Stomach smooth muscle (tissue), 2 donors: ENCODE measurements at regions not wholly inside any gene's neighbourhood (a gene's known extent, or its start where the extent isn't known, plus 50 kb on each side); places are given as distances from the start of the nearest gene placed in this dataset.

Experiments
- H3K27ac ChIP-seq: one replicate; pipeline ENCODE4 v1.7.0; 2013; ENCODE audit warnings: mild to moderate bottlenecking, low read length, inconsistent platforms
- H3K27me3 ChIP-seq, 2 donors: one replicate each; pipeline ENCODE4 v1.7.0; 2013; ENCODE audit warnings: low read length in 2 of 2; ENCODE audit not compliant: insufficient read depth in 2 of 2, control insufficient read depth in 1 of 2
- H3K36me3 ChIP-seq, 2 donors: one replicate each; pipeline ENCODE4 v1.7.0; 2013; ENCODE audit warnings: low read length in 2 of 2; ENCODE audit not compliant: control insufficient read depth in 2 of 2, insufficient read depth in 2 of 2
- H3K4me1 ChIP-seq: one replicate; pipeline ENCODE4 v1.7.0; 2013; ENCODE audit warnings: low read length; ENCODE audit not compliant: control insufficient read depth, insufficient read depth
- H3K4me3 ChIP-seq, 2 donors: one replicate each; pipeline ENCODE4 v1.7.0; 2013; ENCODE audit warnings: low read length in 2 of 2
- H3K9ac ChIP-seq, 2 donors: one replicate each; pipeline ENCODE4 v1.7.0; 2013; ENCODE audit warnings: low read length in 2 of 2, mild to moderate bottlenecking in 1 of 2
- H3K9me3 ChIP-seq, 2 donors: one replicate each; pipeline ENCODE4 v1.7.0; 2013; ENCODE audit warnings: low read length in 2 of 2; ENCODE audit not compliant: control insufficient read depth in 2 of 2
- donor health status: healthy.
- donor health status: Pancreatic carcinoma.

- no peaks in the 10 kb centered on the region for H3K36me3 ChIP-seq
- no peak overlapping the region for H3K9ac ChIP-seq
- no peaks in the 10 kb centered on the region for H3K9me3 ChIP-seq
- H3K27me3 ChIP-seq, result no peaks in the 10 kb centered on the region
- H3K4me1 ChIP-seq, result no peaks in the 10 kb centered on the region
- no peak overlapping the region for H3K4me3 ChIP-seq
- H3K27ac ChIP-seq, result no peak overlapping the region
Observed at GRCh38 chr14:55766071-55766470, 186.1 kb downstream of the KTN1 start.

- Histone ChIP-seq H3K9me3 (no peaks in the 10 kb centered on the region), H3K36me3 (no peaks in the 10 kb centered on the region), H3K27me3 (no peaks in the 10 kb centered on the region), H3K4me3 (no peak overlapping the region), H3K4me1 (no peaks in the 10 kb centered on the region), H3K9ac (no peak overlapping the region), H3K27ac (no peak overlapping the region)
Observed at GRCh38 chr14:55767286-55767685, 187.3 kb downstream of the KTN1 start.

- H3K27me3 ChIP-seq, result no peaks in the 10 kb centered on the region
- H3K4me1 ChIP-seq, result no peaks in the 10 kb centered on the region
- H3K9me3 ChIP-seq, result no peaks in the 10 kb centered on the region
- no peaks in the 10 kb centered on the region for H3K36me3 ChIP-seq
- H3K27ac ChIP-seq, result no peak overlapping the region
- no peak overlapping the region for H3K4me3 ChIP-seq
- H3K9ac ChIP-seq, result no peak overlapping the region
Observed at GRCh38 chr14:55769877-55770276, 189.9 kb downstream of the KTN1 start.

GRCh38 chr14:55771242-55771981 is 191.4 kb downstream of the KTN1 start:
- Histone ChIP-seq H3K9me3 (no peaks in the 10 kb centered on the region), H3K4me3 (no peak overlapping the region), H3K36me3 (no peaks in the 10 kb centered on the region), H3K9ac (no peak overlapping the region), H3K27ac (peak overlapping the region; percentile 18), H3K27me3 (no peaks in the 10 kb centered on the region), H3K4me1 (no peaks in the 10 kb centered on the region)

- Histone ChIP-seq H3K9me3 (no peaks in the 10 kb centered on the region), H3K27me3 (no peaks in the 10 kb centered on the region), H3K4me1 (no peaks in the 10 kb centered on the region), H3K9ac (no peak overlapping the region), H3K27ac (no peak overlapping the region), H3K4me3 (no peak overlapping the region), H3K36me3 (no peaks in the 10 kb centered on the region)
Observed at GRCh38 chr14:55772486-55772885, 192.5 kb downstream of the KTN1 start.

GRCh38 chr14:55773312-55773711 is 193.3 kb downstream of the KTN1 start:
- H3K9me3 ChIP-seq, result no peaks in the 10 kb centered on the region
- H3K4me1 ChIP-seq, result no peaks in the 10 kb centered on the region
- no peak overlapping the region for H3K9ac ChIP-seq
- no peaks in the 10 kb centered on the region for H3K36me3 ChIP-seq
- no peak overlapping the region for H3K27ac ChIP-seq
- no peak overlapping the region for H3K4me3 ChIP-seq
- H3K27me3 ChIP-seq, result no peaks in the 10 kb centered on the region

- H3K9ac ChIP-seq, result no peak overlapping the region
- no peaks in the 10 kb centered on the region for H3K4me1 ChIP-seq
- H3K4me3 ChIP-seq, result no peak overlapping the region
- no peaks in the 10 kb centered on the region for H3K36me3 ChIP-seq
- no peaks in the 10 kb centered on the region for H3K9me3 ChIP-seq
- H3K27ac ChIP-seq, result no peak overlapping the region
- no peaks in the 10 kb centered on the region for H3K27me3 ChIP-seq
Observed at GRCh38 chr14:55773984-55774545, 194.1 kb downstream of the KTN1 start.

- Histone ChIP-seq H3K9me3 (no peaks in the 10 kb centered on the region), H3K4me3 (no peak overlapping the region), H3K27ac (no peak overlapping the region), H3K36me3 (no peaks in the 10 kb centered on the region), H3K27me3 (no peaks in the 10 kb centered on the region), H3K4me1 (peaks cover 5% of the 10 kb centered on the region), H3K9ac (no peak overlapping the region)
Observed at GRCh38 chr14:55777877-55778276, 197.9 kb downstream of the KTN1 start.

- Histone ChIP-seq H3K9ac (no peak overlapping the region), H3K4me3 (no peak overlapping the region), H3K36me3 (no peaks in the 10 kb centered on the region), H3K4me1 (peaks cover 5% of the 10 kb centered on the region), H3K27me3 (no peaks in the 10 kb centered on the region), H3K27ac (no peak overlapping the region), H3K9me3 (no peaks in the 10 kb centered on the region)
Observed at GRCh38 chr14:55780156-55780946, 200.3 kb downstream of the KTN1 start.

GRCh38 chr14:55781046-55781445 is 201.0 kb downstream of the KTN1 start:
- Histone ChIP-seq H3K36me3 (no peaks in the 10 kb centered on the region), H3K9me3 (no peaks in the 10 kb centered on the region), H3K27me3 (no peaks in the 10 kb centered on the region), H3K9ac (no peak overlapping the region), H3K27ac (no peak overlapping the region), H3K4me1 (peaks cover 5% of the 10 kb centered on the region), H3K4me3 (no peak overlapping the region)

GRCh38 chr14:55782166-55782565 is 202.2 kb downstream of the KTN1 start:
- no peaks in the 10 kb centered on the region for H3K27me3 ChIP-seq
- H3K36me3 ChIP-seq, result no peaks in the 10 kb centered on the region
- H3K9me3 ChIP-seq, result no peaks in the 10 kb centered on the region
- no peak overlapping the region for H3K27ac ChIP-seq
- no peak overlapping the region for H3K9ac ChIP-seq
- peaks cover 5% of the 10 kb centered on the region for H3K4me1 ChIP-seq
- no peak overlapping the region for H3K4me3 ChIP-seq
